ENCODE measurements at regions not wholly inside any gene's neighbourhood (a gene's known extent, or its start where the extent isn't known, plus 50 kb on each side); places are given as distances from the start of the nearest gene placed in this dataset.

DNA sequence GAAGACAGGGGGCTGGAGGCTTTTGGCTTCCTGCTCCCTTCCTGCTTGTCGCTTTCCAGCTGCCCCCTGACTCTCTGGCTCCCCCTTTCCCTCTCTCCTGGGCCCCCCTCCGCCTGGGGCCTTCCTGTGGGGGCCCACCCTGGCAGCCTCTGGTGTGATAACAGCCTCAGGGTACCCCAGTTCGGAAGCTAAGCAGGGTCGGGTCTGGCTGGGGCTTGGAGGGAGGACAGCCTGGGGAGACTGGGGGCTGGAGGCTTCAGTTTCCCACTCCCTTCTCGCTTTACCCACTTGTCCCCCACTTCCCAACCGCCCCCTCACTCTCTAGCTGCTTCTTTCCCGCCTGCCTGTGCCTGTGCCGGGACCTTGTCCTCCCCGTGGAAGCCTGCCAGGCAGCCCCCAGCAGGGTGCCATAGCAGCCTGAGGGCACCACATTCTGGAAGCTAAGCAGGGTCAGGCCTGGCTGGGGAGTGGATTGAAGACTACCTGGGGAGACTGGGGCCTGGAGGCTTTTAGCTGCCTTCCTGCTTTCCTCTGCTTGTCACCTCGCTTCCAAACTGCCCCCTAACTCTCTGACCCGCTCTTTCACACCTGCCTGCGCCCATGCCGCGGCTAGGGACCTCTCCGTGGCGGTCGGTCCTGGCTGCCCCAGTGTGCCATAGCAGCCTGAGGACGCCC is 2275.5 kb downstream of the TP53TG3F start:
- Mint-ChIP-seq H3K27me3 (ENCODE audit: low read depth) (no peaks in the 10 kb centered on the region), H3K27ac (no peak overlapping the region), H3K36me3 (no peaks in the 10 kb centered on the region), H3K4me1 (no peaks in the 10 kb centered on the region), H3K4me3 (no peak overlapping the region), H3K9me3 (peaks cover 73% of the 10 kb centered on the region)
- TF ChIP-seq, protein P1, sequence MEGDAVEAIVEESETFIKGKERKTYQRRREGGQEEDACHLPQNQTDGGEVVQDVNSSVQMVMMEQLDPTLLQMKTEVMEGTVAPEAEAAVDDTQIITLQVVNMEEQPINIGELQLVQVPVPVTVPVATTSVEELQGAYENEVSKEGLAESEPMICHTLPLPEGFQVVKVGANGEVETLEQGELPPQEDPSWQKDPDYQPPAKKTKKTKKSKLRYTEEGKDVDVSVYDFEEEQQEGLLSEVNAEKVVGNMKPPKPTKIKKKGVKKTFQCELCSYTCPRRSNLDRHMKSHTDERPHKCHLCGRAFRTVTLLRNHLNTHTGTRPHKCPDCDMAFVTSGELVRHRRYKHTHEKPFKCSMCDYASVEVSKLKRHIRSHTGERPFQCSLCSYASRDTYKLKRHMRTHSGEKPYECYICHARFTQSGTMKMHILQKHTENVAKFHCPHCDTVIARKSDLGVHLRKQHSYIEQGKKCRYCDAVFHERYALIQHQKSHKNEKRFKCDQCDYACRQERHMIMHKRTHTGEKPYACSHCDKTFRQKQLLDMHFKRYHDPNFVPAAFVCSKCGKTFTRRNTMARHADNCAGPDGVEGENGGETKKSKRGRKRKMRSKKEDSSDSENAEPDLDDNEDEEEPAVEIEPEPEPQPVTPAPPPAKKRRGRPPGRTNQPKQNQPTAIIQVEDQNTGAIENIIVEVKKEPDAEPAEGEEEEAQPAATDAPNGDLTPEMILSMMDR (IDR thresholded peaks at IDR 0.05; ENCODE audit: unreplicated experiment): no peak
- DNase-seq (ENCODE audit: low spot score in 2 of 2, unreplicated experiment in 2 of 2): no peak

DNA sequence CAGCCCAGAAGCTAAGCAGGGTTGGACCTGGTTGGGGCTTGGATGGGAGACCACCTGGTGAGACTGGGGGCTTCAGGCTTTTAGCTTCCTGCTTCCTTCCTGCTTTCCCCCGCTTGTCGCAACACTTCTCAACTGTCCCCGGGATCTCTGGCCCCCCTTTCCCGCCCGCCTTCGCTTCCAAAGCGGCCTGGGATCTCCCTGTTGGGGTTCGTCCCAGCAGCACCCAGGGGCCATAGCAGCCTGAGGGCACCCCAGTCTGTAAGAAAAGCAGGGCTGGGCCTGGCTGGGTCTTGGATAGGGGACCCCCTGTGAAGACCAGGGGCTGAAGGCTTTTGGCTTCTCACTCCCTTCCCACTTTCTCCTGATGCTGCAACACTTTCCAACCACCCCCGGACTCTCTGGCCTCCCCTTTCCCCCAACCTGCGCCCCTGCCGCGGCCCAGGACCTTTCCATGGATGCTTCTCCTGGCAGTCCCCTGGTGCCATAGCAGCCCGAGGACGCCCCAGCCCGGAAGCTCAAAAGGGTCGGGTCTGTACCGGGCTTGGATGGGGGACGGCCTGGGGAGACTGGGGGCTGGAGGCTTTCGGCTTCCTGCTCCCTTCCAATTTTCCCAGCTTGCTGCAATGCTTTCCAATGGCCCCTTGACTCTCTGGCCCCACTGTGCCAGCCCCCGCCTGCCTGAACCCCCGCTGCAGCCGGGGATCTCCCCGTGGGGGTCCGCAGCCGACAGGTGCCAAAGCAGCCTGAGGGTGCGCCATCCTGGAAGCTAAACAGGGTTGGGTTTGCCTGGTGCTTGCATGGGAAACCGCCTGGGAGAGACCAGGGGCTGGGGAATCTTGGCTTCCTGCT is 2276.2 kb downstream of the TP53TG3F start:
- Mint-ChIP-seq H3K36me3 (peaks cover under 1% of the 10 kb centered on the region), H3K27ac (no peak overlapping the region)
- DNase-seq (ENCODE audit: low spot score in 2 of 2, unreplicated experiment in 2 of 2): no peak

DNA sequence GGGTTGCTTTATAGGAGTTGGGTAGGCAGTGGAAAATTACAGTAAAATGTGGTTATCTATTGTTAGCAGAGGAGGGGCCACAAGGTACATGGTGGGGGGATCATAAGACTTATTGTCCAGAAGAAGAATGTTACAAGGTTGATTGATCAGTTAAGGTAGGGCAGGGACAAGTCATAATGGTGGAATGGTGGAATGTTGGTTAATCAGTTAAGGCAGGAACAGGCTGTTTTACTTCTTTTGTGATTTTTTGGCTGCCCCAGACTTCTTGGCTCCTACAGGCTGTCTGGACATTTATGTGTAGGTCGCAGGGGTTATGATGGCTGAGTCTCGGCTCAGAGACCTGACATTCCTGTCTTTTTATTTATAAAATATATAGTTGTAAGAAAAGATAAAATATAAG is 2277.1 kb downstream of the TP53TG3F start:
- Mint-ChIP-seq H3K9me3 (peaks cover 73% of the 10 kb centered on the region), H3K27ac (no peak overlapping the region), H3K27me3 (ENCODE audit: low read depth) (no peaks in the 10 kb centered on the region), H3K36me3 (peaks cover 1% of the 10 kb centered on the region), H3K4me1 (no peaks in the 10 kb centered on the region), H3K4me3 (no peak overlapping the region)
- DNase-seq (ENCODE audit: low spot score in 2 of 2, unreplicated experiment in 2 of 2): no peak
- TF ChIP-seq, protein P1 (IDR thresholded peaks at IDR 0.05; ENCODE audit: unreplicated experiment): no peak

More for the DNA sequence above, 2276.2 kb downstream of the TP53TG3F start:
- Mint-ChIP-seq H3K9me3 (peaks cover 73% of the 10 kb centered on the region), H3K4me1 (no peaks in the 10 kb centered on the region), H3K27me3 (ENCODE audit: low read depth) (no peaks in the 10 kb centered on the region), H3K4me3 (no peak overlapping the region)
- TF ChIP-seq, protein P1 (IDR thresholded peaks at IDR 0.05; ENCODE audit: unreplicated experiment): no peak

DNA sequence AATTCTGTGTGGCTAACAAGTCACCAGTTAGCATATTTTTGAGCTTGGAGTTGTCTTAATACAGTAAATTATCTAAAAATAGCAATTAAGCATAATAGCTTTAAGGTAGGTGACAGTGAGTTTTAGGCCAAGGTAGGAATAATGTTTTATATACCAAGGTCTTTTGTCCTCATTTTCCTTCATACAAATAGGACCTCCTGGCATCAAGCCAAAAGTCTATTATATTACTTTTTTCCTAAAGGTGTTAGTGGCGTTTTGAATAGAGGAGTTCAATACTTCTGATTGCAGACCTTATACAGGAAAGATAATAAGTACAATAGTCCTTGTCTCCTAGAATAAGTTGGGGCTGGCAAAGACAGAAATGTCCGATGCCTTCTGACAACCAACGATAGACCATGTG is 2277.7 kb downstream of the TP53TG3F start:
- no peak overlapping the region for H3K27ac Mint-ChIP-seq
- TF ChIP-seq, protein P1 (IDR thresholded peaks at IDR 0.05; ENCODE audit: unreplicated experiment): no peak
- DNase-seq (ENCODE audit: low spot score in 2 of 2, unreplicated experiment in 2 of 2): no peak
- H3K4me1 Mint-ChIP-seq: no peaks in the 10 kb centered on the region
- peaks cover 1% of the 10 kb centered on the region for H3K36me3 Mint-ChIP-seq
- no peak overlapping the region for H3K4me3 Mint-ChIP-seq
- H3K27me3 Mint-ChIP-seq (ENCODE audit: low read depth): no peaks in the 10 kb centered on the region
- H3K9me3 Mint-ChIP-seq: peaks cover 73% of the 10 kb centered on the region

GRCh38 chr16:35741546-35741945 is 2282.1 kb downstream of the TP53TG3F start:
- Mint-ChIP-seq H3K9me3 (peaks cover 79% of the 10 kb centered on the region), H3K4me1 (no peaks in the 10 kb centered on the region), H3K27me3 (ENCODE audit: low read depth) (no peaks in the 10 kb centered on the region), H3K27ac (no peak overlapping the region), H3K4me3 (no peak overlapping the region), H3K36me3 (peaks cover 3% of the 10 kb centered on the region)
- no peak for DNase-seq (ENCODE audit: low spot score in 2 of 2, unreplicated experiment in 2 of 2)
- TF ChIP-seq, protein P1 (IDR thresholded peaks at IDR 0.05; ENCODE audit: unreplicated experiment): no peak
